ENCODE measurements at regions not wholly inside any gene's neighbourhood (a gene's known extent, or its start where the extent isn't known, plus 50 kb on each side); places are given as distances from the start of the nearest gene placed in this dataset.
"Not testable (repeated sequence)": the region's sequence is repeated elsewhere in the genome, so short reads cannot be mapped to it uniquely, and the experiment has no call there.

- POLR2A ChIA-PET; H2AFZ ChIP-seq (ENCODE audit: low read depth, low read length); CTCF ChIA-PET (ENCODE audit: low intra/inter-chr PET ratio); H3K4me2 ChIP-seq (ENCODE audit: insufficient read depth, low read length); DNase-seq (ENCODE audit: extremely low read depth in 1 of 4, low spot score in 3 of 4); H3K4me3 ChIP-seq; H3K9ac ChIP-seq (ENCODE audit: insufficient read depth in 1 of 2, low read depth in 2 of 2, low read length in 2 of 2); H3K79me2 ChIP-seq (ENCODE audit: control insufficient read depth, insufficient read depth, low read length); ATAC-seq; H4K20me1 ChIP-seq (replicated peaks; ENCODE audit: control insufficient read depth, insufficient read depth, low read length); H3K4me1 ChIP-seq (replicated peaks in 1 of 2; ENCODE audit: control insufficient read depth in 2 of 2, insufficient read depth in 2 of 2, low read length in 2 of 2); H3K9me1 ChIP-seq (ENCODE audit: control insufficient read depth, insufficient read depth, low read length); H3K27ac ChIP-seq (ENCODE audit: extremely low read depth, low read depth, low read length); BruUV-seq (replicated peaks); H3K36me3 ChIP-seq (ENCODE audit: control insufficient read depth, insufficient read depth, low read length); H3K9me3 ChIP-seq (replicated peaks; ENCODE audit: control insufficient read depth, insufficient read depth, low read depth, low read length); intact Hi-C loops (cut with micrococcal nuclease); H3K27me3 ChIP-seq (ENCODE audit: control insufficient read depth in 2 of 2, insufficient read depth in 2 of 2, low read length in 2 of 2): not testable (repeated sequence)
- peak; percentile 26 for FAIRE-seq
- 0% methylated on average over 2 of the region's 2 CpGs for WGBS (ENCODE audit: insufficient coverage, low coverage, missing lambda C conversion rate)
- in situ Hi-C loops (cut with MboI), result loop anchor here (5.0 kb wide), 1 partner anchor 193 kb away; no protein-coding TSS in a partner anchor
- 0 out of 2 replicates have a peak, but pooled peaks have one; percentile 22 for TF ChIP-seq NFE2 (IDR thresholded peaks at IDR 0.05; ENCODE audit: low read depth)
These were observed 54.9 kb upstream of the RXYLT1 start for GRCh38 chr12:63724825-63725224.
